Fibroblast of villous mesenchyme (primary cell): ENCODE measurements at regions not wholly inside any gene's neighbourhood (a gene's known extent, or its start where the extent isn't known, plus 50 kb on each side); places are given as distances from the start of the nearest gene placed in this dataset.

ENCODE experiments used
- DNase-seq: peaks from one replicate; pipeline ENCODE4 v3.0.0-alpha.2; 2010; ENCODE audit warnings: low read depth
- H3K4me3 ChIP-seq: 2 replicates; pipeline ENCODE4 v1.5.1; 2011; ENCODE audit warnings: low read depth, mild to moderate bottlenecking, low read length
- TF ChIP-seq, protein P1 (sequence below): IDR thresholded peaks from 2 replicates; pipeline ENCODE4 v1.5.1; 2012; ENCODE audit warnings: low read depth, mild to moderate bottlenecking, low read length; ENCODE audit not compliant: insufficient read depth

DNA sequence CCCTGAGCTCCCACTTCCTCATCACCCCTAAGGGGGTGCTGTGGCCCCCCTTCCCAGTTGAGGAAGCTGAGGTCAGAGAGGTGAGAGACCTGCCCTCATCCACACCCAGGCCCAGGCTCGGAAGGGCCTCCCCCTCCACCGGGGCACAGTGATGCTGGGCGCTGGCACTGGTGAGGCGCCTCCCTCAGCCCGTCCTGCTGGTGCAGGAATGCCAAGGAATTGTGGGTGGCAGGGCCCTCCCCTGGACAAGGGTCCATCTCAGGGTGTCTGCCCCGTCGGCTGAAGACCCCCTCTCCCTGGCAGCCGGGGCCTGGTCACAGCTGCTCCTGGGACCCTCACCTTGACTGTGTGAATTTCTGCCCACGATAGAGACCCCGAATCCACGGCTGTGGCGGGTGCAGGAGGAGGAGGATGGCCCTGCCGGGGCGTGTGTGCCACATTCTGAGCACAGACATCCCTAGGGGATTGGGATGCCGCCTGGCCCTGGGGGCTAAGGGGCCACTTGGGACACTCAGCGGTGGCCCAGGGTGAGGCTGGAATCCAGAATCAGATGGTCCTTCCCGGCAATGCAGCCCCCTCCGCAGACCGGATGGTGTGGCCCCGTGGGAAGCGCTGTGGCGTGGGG is 70.2 kb upstream of the GATA5 start:
- H3K4me3 ChIP-seq: no peak overlapping the region
- DNase-seq: no peak
- TF ChIP-seq, protein P1, sequence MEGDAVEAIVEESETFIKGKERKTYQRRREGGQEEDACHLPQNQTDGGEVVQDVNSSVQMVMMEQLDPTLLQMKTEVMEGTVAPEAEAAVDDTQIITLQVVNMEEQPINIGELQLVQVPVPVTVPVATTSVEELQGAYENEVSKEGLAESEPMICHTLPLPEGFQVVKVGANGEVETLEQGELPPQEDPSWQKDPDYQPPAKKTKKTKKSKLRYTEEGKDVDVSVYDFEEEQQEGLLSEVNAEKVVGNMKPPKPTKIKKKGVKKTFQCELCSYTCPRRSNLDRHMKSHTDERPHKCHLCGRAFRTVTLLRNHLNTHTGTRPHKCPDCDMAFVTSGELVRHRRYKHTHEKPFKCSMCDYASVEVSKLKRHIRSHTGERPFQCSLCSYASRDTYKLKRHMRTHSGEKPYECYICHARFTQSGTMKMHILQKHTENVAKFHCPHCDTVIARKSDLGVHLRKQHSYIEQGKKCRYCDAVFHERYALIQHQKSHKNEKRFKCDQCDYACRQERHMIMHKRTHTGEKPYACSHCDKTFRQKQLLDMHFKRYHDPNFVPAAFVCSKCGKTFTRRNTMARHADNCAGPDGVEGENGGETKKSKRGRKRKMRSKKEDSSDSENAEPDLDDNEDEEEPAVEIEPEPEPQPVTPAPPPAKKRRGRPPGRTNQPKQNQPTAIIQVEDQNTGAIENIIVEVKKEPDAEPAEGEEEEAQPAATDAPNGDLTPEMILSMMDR: no peak

DNA sequence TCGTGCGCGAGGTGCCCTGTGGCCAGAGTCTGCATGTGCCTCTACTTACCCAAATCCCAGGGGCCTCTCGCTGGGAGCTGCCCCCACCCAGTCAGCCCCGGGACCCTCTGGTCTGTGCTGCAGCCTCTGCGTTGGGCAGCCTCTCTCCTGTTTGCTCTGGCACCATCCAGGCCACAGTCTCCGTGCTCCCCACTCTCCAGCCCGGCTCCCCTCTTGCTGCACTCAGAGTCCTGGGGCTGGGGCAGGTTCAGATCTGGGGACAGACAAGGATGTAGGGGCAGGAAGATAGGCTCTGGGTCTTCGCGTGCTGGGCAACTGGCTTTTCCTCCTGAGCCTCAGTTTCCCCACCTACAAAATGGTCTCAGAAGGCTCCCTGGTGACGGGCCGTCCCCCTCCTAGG is 70.8 kb upstream of the GATA5 start:
- DNase-seq: no peak
- no peak overlapping the region for H3K4me3 ChIP-seq
- TF ChIP-seq, protein P1: no peak

DNA sequence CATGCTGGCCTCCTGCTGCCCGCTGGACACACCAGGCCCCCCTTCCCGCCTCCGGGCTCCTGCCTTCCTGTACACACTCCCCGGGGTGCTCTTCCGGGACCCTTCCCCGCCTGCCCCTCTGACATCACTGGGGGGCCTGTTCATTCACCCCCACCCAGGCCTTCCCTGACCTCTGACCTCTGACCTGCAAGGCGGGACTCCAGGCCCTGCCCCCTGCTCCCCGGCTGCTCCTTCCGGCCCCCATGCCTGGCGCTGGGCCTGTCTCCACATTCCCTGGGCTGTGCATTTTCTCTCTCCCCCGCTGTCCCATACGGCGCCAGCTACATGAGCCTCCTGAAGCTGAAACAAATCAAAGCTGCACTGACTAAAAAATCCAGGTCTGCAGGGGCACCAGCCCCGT is 71.6 kb upstream of the GATA5 start:
- TF ChIP-seq, protein P1: no peak
- DNase-seq: no peak
- no peak overlapping the region for H3K4me3 ChIP-seq

DNA sequence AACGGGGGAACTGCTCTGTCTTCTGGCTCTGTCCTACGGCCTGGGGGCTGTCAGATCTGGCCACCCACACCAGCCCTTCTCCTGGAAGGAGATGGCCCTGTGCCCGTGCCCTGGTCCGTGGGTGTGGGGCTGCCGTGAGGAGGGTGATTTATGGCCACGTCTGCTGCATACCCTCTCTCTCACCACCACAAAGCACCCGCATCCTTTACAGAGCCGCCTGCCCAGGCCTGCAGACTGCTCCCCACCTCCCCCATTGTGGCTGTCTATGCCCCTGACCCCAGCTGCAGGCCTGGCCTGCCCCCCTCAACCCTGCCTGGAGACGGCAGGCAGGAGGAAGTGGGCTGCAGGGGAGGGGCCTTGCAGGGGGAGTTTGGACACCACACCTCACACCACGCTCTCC is 72.7 kb upstream of the GATA5 start:
- TF ChIP-seq, protein P1: no peak
- H3K4me3 ChIP-seq: no peak overlapping the region
- no peak for DNase-seq

DNA sequence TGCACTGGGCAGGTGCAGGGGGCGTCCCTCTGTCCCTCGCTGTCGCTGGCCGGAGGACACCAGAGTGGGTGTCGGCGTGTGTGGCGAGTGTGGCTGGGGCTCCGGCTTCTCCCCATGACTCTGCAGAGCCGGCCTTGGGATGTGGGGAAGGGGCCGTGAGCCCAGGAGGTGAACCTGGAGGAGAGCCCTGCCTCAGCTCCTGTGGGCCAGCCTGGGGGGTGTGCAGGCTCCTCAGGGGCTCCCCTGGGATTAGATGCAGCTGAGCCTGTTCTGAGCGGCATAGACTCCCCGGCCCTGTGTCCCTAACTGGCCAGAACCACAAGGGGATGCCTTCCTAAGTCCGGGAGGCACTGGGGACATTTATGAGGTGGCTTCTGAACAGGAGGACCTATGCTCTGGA is 73.2 kb upstream of the GATA5 start:
- TF ChIP-seq, protein P1: no peak
- H3K4me3 ChIP-seq: no peak overlapping the region
- DNase-seq: no peak

DNA sequence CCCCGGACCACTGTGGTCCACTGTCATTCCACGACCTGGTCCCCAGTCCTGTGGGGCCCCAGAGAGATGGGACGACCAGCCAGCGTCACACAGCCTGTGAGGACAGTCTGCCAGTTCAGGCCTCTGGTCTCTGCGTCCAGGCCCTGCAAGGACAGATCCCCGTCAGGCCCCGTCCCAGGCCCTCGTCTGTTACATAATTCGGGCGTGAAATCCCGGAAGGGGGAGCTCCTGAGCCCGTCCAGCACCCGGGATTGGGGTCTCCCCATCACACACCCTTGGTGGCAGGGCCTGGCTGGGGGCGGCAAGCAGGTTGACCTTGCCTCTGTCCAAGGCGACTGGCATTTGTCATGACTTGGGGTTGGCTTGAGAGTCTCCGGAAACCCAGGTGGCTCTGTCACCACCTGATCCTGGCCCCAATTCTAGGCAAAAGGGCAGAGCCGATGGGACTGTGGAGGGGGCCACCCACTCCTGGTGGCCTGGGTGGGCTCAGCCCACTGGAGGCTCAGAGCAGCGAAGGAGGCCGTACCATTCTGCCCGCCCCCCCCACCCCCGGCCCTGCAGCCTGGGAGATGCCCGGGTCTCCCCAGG is 73.8 kb upstream of the GATA5 start:
- no peak for DNase-seq
- TF ChIP-seq, protein P1: no peak
- no peak overlapping the region for H3K4me3 ChIP-seq
